ENCODE measurements at regions not wholly inside any gene's neighbourhood (a gene's known extent, or its start where the extent isn't known, plus 50 kb on each side); places are given as distances from the start of the nearest gene placed in this dataset.
"Not testable (repeated sequence)": the region's sequence is repeated elsewhere in the genome, so short reads cannot be mapped to it uniquely, and the experiment has no call there.

DNA sequence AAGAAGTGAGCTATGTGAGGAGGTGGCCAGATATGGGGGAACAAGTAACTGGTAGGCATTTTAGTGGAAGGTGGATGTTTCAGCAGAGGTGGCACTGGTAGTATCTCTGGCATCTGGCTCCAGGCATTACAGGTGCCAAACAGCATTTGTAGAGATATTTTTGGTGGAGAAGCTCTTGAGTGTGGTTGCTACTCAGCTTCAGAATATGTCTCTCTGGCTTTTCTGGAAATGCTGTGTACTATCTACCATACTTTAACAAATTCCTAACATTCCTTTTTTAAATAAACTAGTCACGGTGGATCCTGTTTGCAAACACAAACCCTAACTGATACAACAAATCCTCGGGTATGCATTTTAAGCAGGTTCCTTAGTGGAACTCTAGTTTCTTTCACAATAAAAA, 128.0 kb downstream of the BARX2 start:
- no peak for DNase-seq

DNA sequence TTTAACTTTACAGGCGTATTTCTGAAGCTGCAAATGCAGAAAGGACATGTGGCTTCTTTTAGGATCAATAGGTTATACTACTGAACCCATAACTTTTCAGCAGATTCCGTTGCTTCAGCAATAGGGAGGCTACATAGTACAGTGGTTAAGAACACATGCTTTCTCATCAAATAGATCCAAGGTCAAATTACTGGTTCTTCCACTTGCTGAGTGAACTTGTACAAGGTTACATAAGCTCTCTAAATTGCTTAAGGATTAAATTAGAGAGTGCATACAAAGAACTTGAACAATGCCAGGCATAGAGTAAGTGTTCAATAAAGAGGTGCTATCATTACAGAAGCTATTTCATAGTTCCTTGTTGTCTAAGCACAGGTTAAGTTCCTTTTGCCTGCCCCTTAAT, 129.6 kb downstream of the BARX2 start:
- no peak for DNase-seq

DNA sequence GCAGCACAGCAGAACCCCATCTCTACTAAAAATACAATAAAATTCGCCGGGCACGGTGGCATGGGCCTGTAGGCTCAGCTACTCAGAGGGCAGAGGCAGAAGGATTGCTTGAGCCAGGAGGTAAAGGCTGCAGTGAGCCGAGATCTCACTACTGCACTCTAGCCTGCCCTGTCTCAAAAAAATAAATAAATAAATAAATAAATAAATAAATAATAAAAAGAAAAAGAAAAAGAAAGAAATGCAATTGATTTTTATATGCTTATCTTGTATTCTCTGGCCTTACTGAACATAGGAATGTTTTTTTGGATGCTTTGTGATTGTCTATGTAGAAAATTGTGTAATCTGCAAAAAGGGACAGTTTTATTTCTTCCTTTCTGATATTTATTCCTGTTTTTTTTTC, 132.5 kb downstream of the BARX2 start:
- no peak for DNase-seq

DNA sequence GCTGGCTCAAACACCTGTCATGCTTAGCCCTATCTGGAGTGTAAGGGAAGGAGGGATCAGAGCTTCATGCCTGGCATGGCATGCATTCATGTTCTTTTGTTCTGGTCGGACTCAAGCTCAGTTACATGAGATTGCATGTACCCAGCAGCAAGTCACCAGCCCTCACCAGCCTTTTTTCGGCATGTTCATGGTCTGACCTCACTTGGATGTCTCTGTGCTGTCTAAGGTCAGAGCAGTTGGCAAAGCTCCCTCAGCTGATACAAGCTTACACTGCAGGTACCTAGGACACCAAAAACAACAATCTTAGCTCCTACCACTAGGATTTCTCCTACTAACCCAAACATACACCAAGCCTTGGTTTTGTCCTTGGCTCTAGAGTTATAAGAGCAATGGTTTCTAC, 152.6 kb downstream of the BARX2 start:
- DNase-seq, result no peak

DNA sequence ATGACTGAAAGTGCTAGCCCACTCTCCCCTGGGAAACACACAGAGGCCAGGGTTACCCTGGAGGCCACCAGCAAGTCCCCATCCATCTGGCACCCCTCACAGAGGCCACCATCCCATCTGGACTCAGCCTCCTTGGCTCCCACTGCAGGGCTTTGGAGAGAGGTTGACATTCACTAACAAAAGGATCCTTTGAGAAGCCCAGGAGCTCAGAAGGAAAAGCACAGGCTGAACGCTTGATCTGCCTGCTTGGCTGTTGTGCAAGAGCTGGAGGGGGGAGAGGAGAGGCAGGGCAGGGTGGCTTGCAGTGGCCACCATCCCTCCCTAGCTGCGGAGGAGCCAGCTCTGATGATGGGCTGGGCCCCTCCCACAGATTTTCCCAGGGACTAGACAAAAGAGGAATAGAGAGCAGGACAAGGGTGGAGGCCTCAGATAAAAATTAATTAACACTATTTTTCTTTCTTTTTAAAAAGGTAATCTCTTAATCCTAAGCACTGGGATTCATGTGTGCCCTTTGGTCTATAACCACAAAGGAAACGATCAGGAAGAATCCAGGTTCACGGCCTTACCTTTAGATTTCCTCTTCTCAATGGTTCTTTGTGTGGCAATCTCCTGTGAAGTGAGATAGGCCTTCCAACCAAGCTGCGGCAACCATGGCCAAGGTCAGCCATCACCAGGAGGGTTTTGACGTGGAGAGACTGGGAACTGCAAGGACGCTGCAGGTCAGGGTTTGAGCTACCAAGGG, 154.7 kb downstream of the BARX2 start:
- no peak for DNase-seq

DNA sequence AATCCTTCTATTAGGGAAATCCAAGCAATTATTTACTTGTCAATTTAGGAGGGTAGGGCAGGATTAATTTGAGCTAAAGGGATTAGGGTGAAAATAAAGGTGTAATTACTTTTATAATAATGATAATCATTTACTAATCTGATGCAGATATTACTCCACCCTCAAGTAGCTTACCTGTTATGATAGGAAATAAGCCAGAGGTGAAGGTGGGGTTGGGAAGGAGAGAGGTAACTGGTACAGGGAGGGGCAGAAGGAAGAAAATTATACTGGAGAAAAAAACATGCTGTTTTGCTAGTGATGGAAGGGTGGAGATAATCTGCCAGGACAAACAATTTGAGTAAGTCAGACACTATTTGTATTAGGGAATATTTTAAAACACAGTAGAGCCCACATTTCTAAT, 157.7 kb downstream of the BARX2 start:
- no peak for DNase-seq

DNA sequence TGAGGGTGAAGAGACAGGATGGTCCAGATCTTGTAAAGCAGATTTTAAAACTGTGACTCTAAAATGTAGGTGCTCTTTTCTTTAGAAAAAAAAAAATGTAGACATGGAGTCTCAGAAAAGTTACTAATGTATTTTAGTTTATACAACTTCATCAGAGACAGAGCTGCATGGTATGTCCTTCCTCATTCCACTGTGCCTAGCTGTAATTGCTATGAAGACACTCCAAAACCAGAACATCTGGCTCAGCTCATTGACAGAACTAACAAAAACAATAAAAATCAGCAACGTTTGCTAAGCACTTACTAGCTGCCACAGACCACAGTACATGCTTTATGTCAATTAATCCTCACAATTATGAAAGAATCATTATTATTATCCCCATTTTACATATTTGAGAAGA, 160.7 kb downstream of the BARX2 start:
- no peak for DNase-seq

DNA sequence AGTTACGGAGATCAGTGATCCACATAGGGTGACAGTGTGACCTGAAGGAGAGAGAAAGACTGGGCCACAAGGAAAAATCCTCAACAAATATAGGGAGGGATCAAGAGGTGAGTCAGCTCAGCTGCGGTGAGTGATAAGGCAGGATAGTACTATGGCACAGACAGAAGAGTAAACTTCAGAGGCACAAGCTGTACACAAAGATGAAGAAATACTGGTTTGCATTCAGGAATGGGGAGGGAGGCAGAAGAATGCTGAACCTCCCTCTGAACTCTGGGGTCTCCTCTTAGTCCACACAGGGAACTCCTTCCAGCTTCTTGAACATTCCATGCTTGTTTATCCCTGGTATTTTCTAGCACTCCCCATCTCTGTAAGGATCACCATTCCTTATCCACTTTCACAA, 162.7 kb downstream of the BARX2 start:
- no peak for DNase-seq

DNA sequence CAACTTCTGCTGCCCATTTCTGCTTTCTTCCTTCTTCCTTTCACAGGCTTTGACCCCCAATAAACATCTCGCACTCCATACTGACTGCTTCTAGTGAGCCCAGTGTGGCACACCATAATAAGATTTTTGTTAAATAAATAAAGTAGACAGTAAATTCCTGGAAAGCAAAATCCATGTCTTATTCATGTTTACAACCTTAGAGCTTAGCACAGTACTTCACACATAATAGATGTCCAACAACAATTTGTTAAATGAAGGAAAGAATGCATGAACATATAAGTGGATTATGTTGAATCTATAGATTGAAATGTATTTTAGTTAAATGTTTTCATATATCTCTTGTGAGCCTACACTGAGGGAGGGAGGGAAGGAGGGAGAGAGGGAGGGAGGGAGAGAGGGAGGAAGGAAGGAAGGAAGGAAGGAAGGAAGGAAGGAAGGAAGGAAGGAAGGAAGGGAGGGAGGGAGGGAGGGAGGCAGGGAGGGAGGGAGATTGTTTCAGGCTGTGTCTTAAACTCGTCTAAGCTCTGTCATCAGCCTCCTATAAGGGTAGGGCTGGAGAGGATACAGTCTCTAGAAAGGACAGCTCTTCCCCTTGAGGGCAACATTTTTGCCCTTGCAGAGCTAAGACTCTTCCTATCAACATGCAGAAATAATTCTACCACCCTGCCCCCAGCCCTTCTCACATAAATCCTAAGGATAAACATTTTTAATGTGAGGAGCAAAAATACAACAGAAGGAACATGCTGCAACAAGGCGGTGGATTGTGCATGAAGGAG, 168.1 kb downstream of the BARX2 start:
- DNase-seq, result no peak

DNA sequence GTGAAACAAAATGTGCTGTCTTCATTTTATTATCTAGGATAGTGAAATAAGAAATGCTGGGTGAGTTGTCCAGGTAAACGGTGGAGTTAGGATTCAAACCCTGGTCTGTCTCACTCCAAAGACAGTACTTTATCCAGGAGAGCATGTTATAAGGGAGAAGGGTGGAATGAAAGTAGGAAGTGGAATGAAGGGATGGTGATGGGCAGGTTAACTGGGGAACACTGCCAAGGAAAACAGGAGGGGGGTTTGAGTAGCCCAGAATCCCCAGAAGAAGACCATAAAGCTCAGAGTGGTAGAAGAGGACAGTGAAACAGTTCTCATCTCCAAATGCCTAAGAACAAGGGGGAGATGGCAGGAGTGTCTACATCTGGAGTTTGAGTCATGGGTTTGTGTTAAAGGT, 169.0 kb downstream of the BARX2 start:
- DNase-seq, result no peak

DNA sequence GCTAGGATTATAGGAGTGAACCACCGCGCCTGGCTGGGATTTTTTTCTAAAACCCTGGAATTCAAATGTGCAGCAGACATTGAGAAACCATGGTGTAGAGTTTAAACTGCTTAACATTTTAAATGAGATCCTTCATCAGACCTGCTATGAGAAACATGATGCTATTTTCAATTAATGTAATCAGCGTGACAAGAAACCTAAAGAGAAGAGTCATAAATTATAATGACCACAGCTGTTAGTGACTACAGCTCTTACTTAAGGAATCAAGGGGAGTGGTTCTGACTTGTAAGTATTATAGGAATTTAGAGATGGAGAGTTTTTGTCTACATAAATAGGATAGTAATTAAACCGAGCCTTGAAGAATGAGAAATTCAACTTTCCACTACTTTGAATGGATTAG, 170.6 kb downstream of the BARX2 start:
- no peak for DNase-seq

DNA sequence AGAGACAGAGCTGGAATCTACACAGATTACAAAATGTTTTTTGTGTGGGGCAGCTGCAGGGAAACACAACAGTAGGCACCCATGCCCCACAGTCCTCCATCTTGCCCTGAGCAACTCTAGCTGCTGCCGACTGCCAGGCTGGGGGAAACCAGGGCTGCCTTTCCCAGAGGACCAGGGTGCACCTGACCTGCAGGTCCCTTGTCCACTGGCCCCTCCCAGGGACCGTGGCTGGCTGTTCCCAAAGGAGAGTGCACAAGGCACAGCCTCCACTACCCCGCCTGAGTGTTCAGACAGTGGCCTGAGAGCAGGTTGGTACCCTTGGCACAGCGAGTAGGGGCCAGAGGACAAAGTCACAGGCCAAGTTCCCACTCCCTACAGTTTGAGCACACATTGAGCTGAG, 181.8 kb downstream of the BARX2 start:
- DNase-seq, result no peak

DNA sequence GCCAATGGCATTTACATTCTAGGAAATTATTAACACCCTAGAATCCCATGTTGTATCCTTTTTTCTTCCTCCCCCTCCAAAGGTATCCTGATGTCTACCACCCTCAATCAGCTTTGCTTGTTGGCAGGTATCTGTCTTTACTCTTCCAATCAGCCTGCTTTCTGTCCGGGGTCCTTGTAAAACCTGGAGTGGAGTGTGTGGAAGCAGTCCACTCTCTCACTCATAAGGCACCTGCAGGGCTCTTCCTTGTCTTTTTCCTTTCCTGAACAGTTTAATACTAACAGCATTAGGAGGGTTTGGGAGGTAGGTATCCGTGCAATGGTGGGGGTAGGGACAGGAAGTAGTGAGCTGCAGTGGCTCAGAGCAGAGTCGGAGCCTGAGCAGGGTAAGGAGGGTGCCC, 193.4 kb downstream of the BARX2 start:
- DNase-seq, result no peak

DNA sequence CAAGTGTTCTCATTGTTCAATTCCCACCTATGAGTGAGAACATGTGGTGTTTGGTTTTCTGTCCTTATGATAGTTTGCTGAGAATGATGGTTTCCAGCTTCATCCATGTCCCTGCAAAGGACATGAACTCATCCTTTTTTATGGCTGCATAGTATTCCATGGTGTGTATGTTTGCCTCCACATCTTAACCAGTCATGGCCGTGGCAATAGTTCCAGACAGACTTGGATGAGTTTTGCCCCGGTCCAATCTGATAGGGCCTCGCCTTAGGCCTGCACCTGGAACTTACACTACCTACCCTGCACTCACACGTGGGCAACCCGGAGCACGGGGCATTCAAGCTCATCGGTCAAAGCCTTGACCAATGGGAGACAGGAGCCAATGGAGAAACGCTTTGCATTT, 197.0 kb downstream of the BARX2 start:
- not testable (repeated sequence) for DNase-seq

DNA sequence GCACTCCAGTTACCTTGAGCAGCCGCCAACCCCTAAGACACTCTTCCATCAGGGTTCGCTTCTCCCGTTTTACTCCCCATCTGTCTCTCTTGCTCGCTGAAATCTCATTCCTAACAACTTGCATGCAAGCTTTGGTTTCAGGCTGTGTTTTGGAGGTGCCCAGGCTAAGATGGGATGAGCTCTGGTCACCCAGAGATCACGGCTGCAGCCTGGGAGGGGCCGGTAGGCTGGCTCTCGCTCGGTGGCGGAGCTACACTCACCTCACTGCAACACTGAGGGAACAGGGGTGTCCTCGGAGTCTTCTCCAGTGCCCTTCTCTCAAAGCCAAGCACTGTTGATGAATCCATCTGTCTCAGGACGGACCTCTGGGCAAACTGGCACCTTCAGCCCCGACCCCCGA, 197.5 kb downstream of the BARX2 start:
- DNase-seq, result no peak

DNA sequence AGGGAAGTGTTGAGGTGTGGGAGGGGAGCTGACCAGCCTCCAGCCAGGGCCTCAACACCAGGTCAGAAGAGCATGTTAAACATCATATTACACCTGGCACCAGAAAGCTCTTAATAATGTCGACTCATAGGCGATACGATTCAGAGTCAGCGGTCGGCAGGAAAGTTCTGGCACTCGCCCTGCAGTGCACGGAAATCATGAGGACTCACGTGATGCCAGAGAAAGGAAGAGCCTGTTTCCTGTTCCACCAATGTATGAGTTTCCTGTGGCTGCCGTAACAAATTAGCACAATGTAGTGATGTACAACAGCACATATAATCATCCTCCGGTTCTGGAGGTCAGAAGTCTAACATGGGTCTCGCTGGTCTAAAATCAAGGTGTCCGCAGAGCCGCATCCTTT, 198.8 kb downstream of the BARX2 start:
- DNase-seq, result no peak

DNA sequence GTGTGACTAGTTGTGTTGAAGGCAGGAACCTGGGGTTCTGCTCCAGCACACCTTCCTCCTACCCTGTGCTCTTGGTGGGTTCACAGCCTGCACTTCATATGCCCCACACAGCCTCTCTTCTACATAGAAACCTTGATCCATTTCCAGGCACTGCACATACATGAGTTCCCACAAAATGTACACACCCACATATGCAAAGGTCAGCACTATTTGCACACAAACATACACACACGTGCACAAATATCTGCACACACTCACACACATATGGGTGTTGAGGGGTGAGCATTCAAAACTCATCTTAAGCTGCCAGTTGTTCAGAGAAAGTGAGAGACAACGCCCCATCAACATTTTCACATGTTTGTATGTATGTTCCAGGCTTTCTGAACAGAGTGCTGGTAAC, 201.0 kb downstream of the BARX2 start:
- no peak for DNase-seq

DNA sequence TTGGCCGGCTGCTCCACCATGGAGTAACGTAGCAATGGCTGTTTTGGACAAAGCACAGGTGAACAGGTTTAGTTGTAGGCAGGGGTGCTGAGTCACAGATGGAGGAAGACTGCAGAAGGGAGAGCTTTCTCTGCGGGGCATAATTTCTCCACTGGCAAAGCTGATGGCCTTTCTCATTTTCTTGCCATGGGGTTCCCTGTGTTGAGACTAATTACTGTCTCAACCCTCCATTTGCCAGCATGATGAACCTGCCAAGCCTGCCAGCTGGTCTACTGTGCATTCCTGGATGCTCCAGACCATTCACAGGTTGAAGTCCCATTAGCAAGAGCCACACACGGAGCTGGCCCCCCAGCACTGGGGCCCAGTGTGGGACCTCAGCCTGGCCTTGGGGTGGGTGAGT, 202.4 kb downstream of the BARX2 start:
- no peak for DNase-seq

DNA sequence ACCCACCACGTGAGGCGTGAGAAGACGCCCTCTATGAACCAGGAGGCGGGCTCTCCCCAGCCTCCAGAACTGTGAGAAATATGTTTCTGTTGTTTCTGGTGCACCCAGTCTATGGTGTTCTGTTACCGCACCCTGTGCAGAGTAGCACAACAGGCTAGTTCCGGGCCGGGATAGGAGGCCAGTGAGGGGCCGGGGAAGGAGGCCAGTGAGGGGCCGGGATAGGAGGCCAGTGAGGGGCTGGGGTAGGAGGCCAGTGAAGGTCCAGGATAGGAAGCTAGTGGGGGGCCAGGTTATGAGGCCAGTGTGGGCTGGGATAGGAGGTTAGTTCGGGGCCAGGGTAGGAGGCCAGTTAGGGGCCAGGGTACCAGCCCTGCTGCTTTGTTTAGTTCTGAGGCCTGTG, 204.6 kb downstream of the BARX2 start:
- no peak for DNase-seq

DNA sequence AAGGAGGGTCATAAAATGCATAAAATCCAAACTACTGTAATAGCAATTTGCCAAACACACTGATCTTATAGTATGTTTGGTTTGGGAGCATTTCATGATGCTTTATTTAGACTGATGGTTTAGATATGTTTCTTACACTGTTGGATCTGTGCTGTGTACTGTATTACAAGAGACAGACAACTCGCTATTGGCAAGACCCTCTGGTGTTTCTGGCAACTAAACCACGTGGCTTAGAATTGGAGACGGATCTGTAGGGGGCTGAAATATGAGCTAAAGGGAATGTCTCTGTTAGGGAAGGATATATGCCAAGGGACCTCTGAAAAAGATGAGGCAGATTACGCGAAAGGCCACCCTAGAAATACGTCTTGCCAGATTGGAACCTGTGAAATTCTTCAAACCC, 208.7 kb downstream of the BARX2 start:
- DNase-seq, result no peak

DNA sequence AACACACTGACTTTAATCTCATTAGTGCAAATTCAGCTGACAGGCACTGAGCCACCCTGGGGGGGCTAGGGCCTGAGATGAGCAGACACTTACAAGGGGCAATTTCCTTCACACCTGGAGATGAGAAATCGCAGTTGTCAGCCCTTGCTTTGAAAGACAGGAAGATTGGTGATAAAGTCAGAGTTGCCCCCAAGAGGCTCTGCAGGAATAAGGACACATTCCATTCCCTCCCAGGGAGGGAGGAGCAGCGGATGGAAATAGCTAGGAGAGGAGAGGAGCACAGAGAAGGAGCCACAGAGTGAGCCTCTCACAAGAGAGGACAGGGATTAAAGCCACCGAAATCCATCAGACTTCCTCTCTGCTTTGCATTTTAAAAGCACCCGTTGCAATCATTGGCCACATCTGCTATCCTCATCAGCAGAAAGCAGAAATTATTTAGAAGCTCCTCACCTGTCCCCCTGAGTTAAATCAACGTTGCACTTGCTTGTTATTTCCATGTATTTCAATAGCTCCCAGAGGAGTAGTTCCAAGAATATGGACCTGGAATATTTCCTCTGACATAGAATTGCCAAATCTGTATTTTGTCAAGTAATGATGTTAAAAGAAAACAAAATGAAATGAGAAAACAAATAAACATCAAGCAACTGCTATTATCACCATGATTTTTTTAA, 213.7 kb downstream of the BARX2 start:
- DNase-seq, result no peak

DNA sequence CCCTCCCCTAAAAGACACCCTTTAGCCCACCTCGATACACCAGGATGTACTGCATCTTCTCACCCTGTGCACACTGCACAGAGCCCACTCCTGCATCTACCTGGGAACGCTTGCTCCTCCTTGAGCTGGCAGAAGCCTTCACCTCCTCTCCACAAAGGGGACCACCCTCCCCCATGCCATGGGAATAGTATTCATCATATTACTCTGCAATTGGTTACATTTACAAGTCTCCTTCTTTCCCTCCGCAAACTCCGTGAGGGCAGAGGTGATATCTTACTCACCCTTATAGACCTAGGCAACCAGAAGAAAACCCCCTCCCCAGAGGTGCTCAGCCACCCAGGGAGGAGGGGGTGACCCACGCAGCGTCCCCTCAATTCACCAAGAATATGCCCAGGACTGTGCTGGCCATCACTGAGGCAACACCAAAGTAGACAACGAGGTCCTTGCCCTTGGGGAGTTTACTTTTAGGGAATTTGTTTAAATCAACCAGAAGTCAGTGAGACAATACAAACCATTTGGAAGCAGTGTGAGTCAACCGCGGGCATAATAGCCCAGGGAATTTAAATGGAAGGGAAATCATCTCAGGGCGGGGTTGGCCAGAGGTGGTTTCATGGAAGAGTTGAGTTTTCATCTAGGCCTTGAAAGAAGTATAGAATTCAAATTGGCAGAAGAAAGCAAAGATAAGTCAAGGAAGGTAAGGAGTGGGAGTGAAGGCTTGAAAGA, 214.5 kb downstream of the BARX2 start:
- no peak for DNase-seq

DNA sequence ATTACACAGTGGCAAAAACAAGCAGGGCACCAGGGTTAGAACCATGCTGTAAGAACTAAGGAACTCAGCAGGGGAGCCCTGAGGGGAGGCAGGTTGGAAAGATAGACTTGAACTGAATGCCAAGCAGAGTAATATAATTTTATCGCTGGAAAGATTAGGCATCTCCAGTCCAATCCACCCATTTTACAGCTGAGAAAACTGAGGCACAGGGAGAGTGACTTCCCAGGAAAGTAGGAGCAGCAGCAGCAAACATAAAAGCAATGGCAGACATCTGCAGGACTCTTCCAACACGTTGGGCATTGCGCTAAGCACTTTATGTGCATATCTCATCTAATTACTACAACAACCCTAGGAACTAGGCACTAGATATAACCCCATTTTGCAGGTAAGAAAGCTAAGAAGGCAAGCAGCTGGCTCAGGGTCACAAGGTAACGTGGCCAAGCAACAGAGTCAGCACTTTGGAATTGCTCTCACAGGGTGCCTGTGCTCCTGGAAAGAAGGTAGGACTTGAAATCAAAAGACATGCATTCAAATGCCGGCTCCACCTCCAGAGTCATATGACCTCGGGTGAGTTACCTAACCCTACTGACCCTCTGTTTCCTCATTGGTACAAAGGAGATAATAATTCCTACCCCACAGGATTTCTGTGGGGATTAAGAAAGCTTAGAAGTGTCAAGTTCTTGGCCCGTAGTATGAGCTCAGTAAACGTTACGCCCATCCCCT, 215.3 kb downstream of the BARX2 start:
- DNase-seq, result no peak
